Fibroblast of lung (primary cell): ENCODE measurements at regions not wholly inside any gene's neighbourhood (a gene's known extent, or its start where the extent isn't known, plus 50 kb on each side); places are given as distances from the start of the nearest gene placed in this dataset.

Experiments
- EZH2 ChIP-seq: IDR thresholded peaks from 2 replicates; pipeline ENCODE4 v1.5.1; 2012; ENCODE audit warnings: low read length, control low read depth, mild to moderate bottlenecking; ENCODE audit errors: missing control alignments
- TF ChIP-seq, protein P1 (sequence below), 2 donors: IDR thresholded peaks in 1 of 2; conservative IDR thresholded peaks in 1 of 2; 1 replicate in 1 of 2; 2 replicates in 1 of 2; pipeline ENCODE4 v1.5.1; 2011 to 2012; ENCODE audit warnings: low read length in 2 of 2, control low read depth in 1 of 2, inconsistent platforms in 1 of 2, low read depth in 1 of 2, mild to moderate bottlenecking in 1 of 2

DNA sequence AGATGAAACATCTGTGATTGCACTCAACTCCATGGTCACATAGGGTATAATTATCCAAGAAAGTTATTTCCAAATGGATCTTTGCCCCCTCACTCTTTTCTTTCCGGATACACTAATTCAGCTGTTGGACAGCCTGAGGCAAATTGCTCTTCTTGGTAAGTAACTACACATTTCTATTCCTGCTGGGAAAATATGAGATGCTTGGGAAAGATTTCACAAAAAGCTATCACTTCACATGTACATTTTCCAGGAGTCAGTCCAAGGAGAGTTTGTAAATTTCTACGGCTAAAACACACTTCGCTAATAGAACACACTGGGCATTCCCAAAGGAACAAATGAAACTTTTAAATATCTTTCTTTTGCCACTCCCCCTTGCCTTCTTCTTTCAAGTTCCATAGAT is 123.0 kb upstream of the GRIA1 start:
- TF ChIP-seq, protein P1, sequence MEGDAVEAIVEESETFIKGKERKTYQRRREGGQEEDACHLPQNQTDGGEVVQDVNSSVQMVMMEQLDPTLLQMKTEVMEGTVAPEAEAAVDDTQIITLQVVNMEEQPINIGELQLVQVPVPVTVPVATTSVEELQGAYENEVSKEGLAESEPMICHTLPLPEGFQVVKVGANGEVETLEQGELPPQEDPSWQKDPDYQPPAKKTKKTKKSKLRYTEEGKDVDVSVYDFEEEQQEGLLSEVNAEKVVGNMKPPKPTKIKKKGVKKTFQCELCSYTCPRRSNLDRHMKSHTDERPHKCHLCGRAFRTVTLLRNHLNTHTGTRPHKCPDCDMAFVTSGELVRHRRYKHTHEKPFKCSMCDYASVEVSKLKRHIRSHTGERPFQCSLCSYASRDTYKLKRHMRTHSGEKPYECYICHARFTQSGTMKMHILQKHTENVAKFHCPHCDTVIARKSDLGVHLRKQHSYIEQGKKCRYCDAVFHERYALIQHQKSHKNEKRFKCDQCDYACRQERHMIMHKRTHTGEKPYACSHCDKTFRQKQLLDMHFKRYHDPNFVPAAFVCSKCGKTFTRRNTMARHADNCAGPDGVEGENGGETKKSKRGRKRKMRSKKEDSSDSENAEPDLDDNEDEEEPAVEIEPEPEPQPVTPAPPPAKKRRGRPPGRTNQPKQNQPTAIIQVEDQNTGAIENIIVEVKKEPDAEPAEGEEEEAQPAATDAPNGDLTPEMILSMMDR (conservative IDR thresholded peaks at IDR 0.05 in 1 of 2, IDR thresholded peaks at IDR 0.05 in 1 of 2; ENCODE audit: low read depth in 1 of 2, low read length in 2 of 2) = no peak
- TF ChIP-seq EZH2 = no peak
